Gastrocnemius medialis (tissue), 4 donors: ENCODE measurements at regions not wholly inside any gene's neighbourhood (a gene's known extent, or its start where the extent isn't known, plus 50 kb on each side); places are given as distances from the start of the nearest gene placed in this dataset.

Experiments
- ATAC-seq, 2 donors: fragments of 150-250 bp; one replicate each; pipeline ENCODE4 v1.9.1; 2016
- DNase-seq, 2 donors: peaks; one replicate each; pipeline ENCODE4 v3.0.0-alpha.2; 2019
- H3K27ac ChIP-seq, 4 donors: fragments of 200-600 bp; sonication (generic); 1 replicate in 1 of 4; 2 replicates in 3 of 4; pipeline ENCODE4 v1.5.1; 2016 to 2018; ENCODE audit warnings: mild to moderate bottlenecking in 2 of 4, moderate library complexity in 1 of 4
- H3K27me3 ChIP-seq, 3 donors: fragments of 200-600 bp; sonication (generic) in 2 of 3; 1 replicate in 1 of 3; 2 replicates in 2 of 3; pipeline versions ENCODE4 v1.5.1 to v1.6.0; 2016 to 2019; ENCODE audit warnings: mild to moderate bottlenecking in 1 of 3, moderate library complexity in 1 of 3
- H3K36me3 ChIP-seq, 2 donors: fragments of 200-600 bp; sonication (generic) in 1 of 2; one replicate each; pipeline ENCODE4 v1.5.1; 2017 to 2018
- H3K4me1 ChIP-seq, 2 donors: fragments of 200-600 bp; sonication (generic) in 1 of 2; one replicate each; pipeline ENCODE4 v1.5.1; 2016 to 2017; ENCODE audit warnings: mild to moderate bottlenecking in 2 of 2
- H3K4me3 ChIP-seq, 4 donors: fragments of 200-600 bp; sonication (generic) in 3 of 4; 1 replicate in 1 of 4; 2 replicates in 3 of 4; pipeline ENCODE4 v1.5.1; 2016 to 2019; ENCODE audit warnings: mild to moderate bottlenecking in 2 of 4
- H3K9me3 ChIP-seq, 3 donors: fragments of 200-600 bp; sonication (generic) in 2 of 3; 1 replicate in 1 of 3; 2 replicates in 2 of 3; pipeline ENCODE4 v1.5.1; 2016 to 2019
- POLR2A ChIP-seq, 2 donors: fragments of 450-650 bp; IDR thresholded peaks; one replicate each; pipeline ENCODE4 v1.6.1; 2017; ENCODE audit warnings: antibody characterized with exemption in 2 of 2, mild to moderate bottlenecking in 2 of 2, moderate library complexity in 2 of 2
- in situ Hi-C, 4 donors: fragments of 200-750 bp; cut with MboI; loops; one replicate each; pipeline versions ENCODE4 v1.15.0 to v1.8.0; 2017; ENCODE audit warnings: low sequenced_read_pairs in 4 of 4
- intact Hi-C: fragments of 100-400 bp; cut with DNase I; formaldehyde crosslinking; loops from one replicate; pipeline ENCODE4 v1.15.1; 2023; ENCODE audit warnings: low total_unique reads
- TF ChIP-seq, protein P1 (sequence below), 5 experiments: fragments of 450-650 bp in 3 of 5; fragments of 200-600 bp in 2 of 5; sonication (generic) in 2 of 5; IDR thresholded peaks in 4 of 5; conservative IDR thresholded peaks in 1 of 5; 1 replicate in 4 of 5; 2 replicates in 1 of 5; pipeline ENCODE4 v1.5.1; 2016 to 2019; ENCODE audit warnings: antibody characterized with exemption in 5 of 5, mild to moderate bottlenecking in 3 of 5, moderate library complexity in 3 of 5

GRCh38 chr17:79482727-79483521 lies 127.9 kb downstream of the RBFOX3 start:
- Histone ChIP-seq H3K36me3 (no peaks in the 10 kb centered on the region), H3K4me3 (no peak overlapping the region), H3K27me3 (peaks cover 31 to 44% (median 37%) of the 10 kb centered on the region in 3 donors), H3K27ac (no peak overlapping the region), H3K4me1 (no peaks in the 10 kb centered on the region), H3K9me3 (no peaks in the 10 kb centered on the region)
- DNase-seq = no peak
- ATAC-seq = no peak
- intact Hi-C loops (no loop called here), in situ Hi-C loops (no loop called here)
- TF ChIP-seq, protein P1, sequence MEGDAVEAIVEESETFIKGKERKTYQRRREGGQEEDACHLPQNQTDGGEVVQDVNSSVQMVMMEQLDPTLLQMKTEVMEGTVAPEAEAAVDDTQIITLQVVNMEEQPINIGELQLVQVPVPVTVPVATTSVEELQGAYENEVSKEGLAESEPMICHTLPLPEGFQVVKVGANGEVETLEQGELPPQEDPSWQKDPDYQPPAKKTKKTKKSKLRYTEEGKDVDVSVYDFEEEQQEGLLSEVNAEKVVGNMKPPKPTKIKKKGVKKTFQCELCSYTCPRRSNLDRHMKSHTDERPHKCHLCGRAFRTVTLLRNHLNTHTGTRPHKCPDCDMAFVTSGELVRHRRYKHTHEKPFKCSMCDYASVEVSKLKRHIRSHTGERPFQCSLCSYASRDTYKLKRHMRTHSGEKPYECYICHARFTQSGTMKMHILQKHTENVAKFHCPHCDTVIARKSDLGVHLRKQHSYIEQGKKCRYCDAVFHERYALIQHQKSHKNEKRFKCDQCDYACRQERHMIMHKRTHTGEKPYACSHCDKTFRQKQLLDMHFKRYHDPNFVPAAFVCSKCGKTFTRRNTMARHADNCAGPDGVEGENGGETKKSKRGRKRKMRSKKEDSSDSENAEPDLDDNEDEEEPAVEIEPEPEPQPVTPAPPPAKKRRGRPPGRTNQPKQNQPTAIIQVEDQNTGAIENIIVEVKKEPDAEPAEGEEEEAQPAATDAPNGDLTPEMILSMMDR (IDR thresholded peaks at IDR 0.05 in 4 of 5, conservative IDR thresholded peaks at IDR 0.05 in 1 of 5) = no peak
- TF ChIP-seq POLR2A (IDR thresholded peaks at IDR 0.05) = no peak

GRCh38 chr17:79479876-79480275 lies 131.0 kb downstream of the RBFOX3 start:
- H3K27ac ChIP-seq = no peak overlapping the region
- TF ChIP-seq POLR2A (IDR thresholded peaks at IDR 0.05) = no peak
- TF ChIP-seq, protein P1 (IDR thresholded peaks at IDR 0.05 in 4 of 5, conservative IDR thresholded peaks at IDR 0.05 in 1 of 5) = no peak
- H3K4me3 ChIP-seq = no peak overlapping the region
- H3K9me3 ChIP-seq = no peaks in the 10 kb centered on the region
- ATAC-seq (no peak), DNase-seq (no peak)
- in situ Hi-C loops = no loop called here
- H3K27me3 ChIP-seq = peaks cover 38 to 44% (median 41%) of the 10 kb centered on the region in 3 donors
- intact Hi-C loops = no loop called here
- no peaks in the 10 kb centered on the region for H3K4me1 ChIP-seq
- H3K36me3 ChIP-seq = no peaks in the 10 kb centered on the region

- in situ Hi-C loops = no loop called here
- H3K27me3 ChIP-seq = peaks cover 40 to 46% (median 41%) of the 10 kb centered on the region in 3 donors
Measured at GRCh38 chr17:79478841-79479240, 132.0 kb downstream of the RBFOX3 start.

GRCh38 chr17:79478051-79478461 lies 132.8 kb downstream of the RBFOX3 start:
- H3K27ac ChIP-seq = no peak overlapping the region
- H3K27me3 ChIP-seq = peaks cover 36 to 42% (median 38%) of the 10 kb centered on the region in 3 donors
- no peak overlapping the region for H3K4me3 ChIP-seq
- TF ChIP-seq POLR2A (IDR thresholded peaks at IDR 0.05) = no peak
- TF ChIP-seq, protein P1 (IDR thresholded peaks at IDR 0.05 in 4 of 5, conservative IDR thresholded peaks at IDR 0.05 in 1 of 5) = no peak
- DNase-seq = no peak
- H3K36me3 ChIP-seq = no peaks in the 10 kb centered on the region
- intact Hi-C loops = no loop called here
- H3K9me3 ChIP-seq = no peaks in the 10 kb centered on the region
- in situ Hi-C loops = no loop called here
- ATAC-seq = no peak
- no peaks in the 10 kb centered on the region for H3K4me1 ChIP-seq

More at GRCh38 chr17:79478841-79479240, 132.0 kb downstream of the RBFOX3 start:
- no peak for DNase-seq
- ATAC-seq = no peak
- Histone ChIP-seq H3K9me3 (no peaks in the 10 kb centered on the region), H3K27ac (no peak overlapping the region), H3K4me1 (no peaks in the 10 kb centered on the region), H3K36me3 (no peaks in the 10 kb centered on the region), H3K4me3 (no peak overlapping the region)
- intact Hi-C loops = no loop called here
- no peak for TF ChIP-seq POLR2A (IDR thresholded peaks at IDR 0.05)
- TF ChIP-seq, protein P1 (IDR thresholded peaks at IDR 0.05 in 4 of 5, conservative IDR thresholded peaks at IDR 0.05 in 1 of 5) = no peak
